HCT116 (cell line): ENCODE measurements at regions not wholly inside any gene's neighbourhood (a gene's known extent, or its start where the extent isn't known, plus 50 kb on each side); places are given as distances from the start of the nearest gene placed in this dataset.

Experiments used
- ATAC-seq: fragments of 200-7000 bp; cut with Tn5 transposase; 2 replicates; pipeline ENCODE4 v1.9.1; 2020; ENCODE audit warnings: mild to moderate bottlenecking, moderate library complexity
- BruUV-seq: library from RNA; stranded (reverse); fragments of 400-500 nt; replicated peaks from 2 replicates; lab custom pipeline; 2021; lab: Mats Ljungman, UMichigan
- CTCF ChIA-PET: fragments of 300-600 bp; sonication (Branson Sonifier 250); formaldehyde crosslinking; loops from one replicate; lab custom pipeline; 2021; ENCODE audit warnings: antibody characterized with exemption; lab: Charles Lee
- POLR2A ChIA-PET: fragments of 300-600, 350-600 bp; sonication (Branson Sonifier 250); formaldehyde crosslinking; loops from one replicate; lab custom pipeline; 2021; ENCODE audit warnings: antibody characterized with exemption; lab: Charles Lee
- RAD21 ChIA-PET, 2 experiments: fragments of 300-600 bp; sonication (Branson Sonifier 250); formaldehyde crosslinking; loops; one replicate each; lab custom pipeline; 2023; ENCODE audit warnings: low total read pairs in 2 of 2; ENCODE audit not compliant: uncharacterized antibody in 2 of 2, unreplicated experiment in 2 of 2, low non-redundant PET in 1 of 2; lab: Charles Lee
- DNase-seq: peaks from one replicate; pipeline ENCODE4 v3.0.0-alpha.2; 2010; ENCODE audit warnings: low read depth, low spot score
- H2AFZ ChIP-seq: fragments of 200-600 bp; shearing (Covaris generic), sonication (generic); 2 replicates; pipeline ENCODE4 v1.6.1; 2017; ENCODE audit warnings: low read depth, mixed run types, mixed read lengths, antibody characterized with exemption, low read length; ENCODE audit not compliant: poor library complexity, severe bottlenecking
- H3K27ac ChIP-seq: 2 replicates; pipeline ENCODE4 v1.5.1; 2012; ENCODE audit warnings: low read depth, low read length
- H3K27me3 ChIP-seq: fragments of 200-600 bp; sonication (generic); 2 replicates; pipeline ENCODE4 v1.6.1; 2016; ENCODE audit warnings: mixed run types, low read length, mixed read lengths; ENCODE audit not compliant: insufficient read depth
- H3K36me3 ChIP-seq, 2 experiments: fragments of 200-500 bp in 1 of 2; fragments of 200-600 bp in 1 of 2; sonication (Bioruptor generic) in 1 of 2; sonication (generic) in 1 of 2; 2 replicates each; pipeline versions ENCODE4 v1.5.1 to v1.6.1; 2014 to 2016; ENCODE audit warnings: low read length in 2 of 2, inconsistent platforms in 1 of 2, mixed read lengths in 1 of 2, mixed run types in 1 of 2; ENCODE audit not compliant: insufficient read depth in 2 of 2, control insufficient read depth in 1 of 2
- H3K4me1 ChIP-seq, 2 experiments: fragments of 200-600 bp in 1 of 2; sonication (generic) in 1 of 2; 2 replicates each; pipeline versions ENCODE4 v1.5.1 to v1.6.1; 2012 to 2017; ENCODE audit warnings: low read length in 2 of 2, inconsistent platforms in 1 of 2, mild to moderate bottlenecking in 1 of 2, mixed read lengths in 1 of 2, mixed run types in 1 of 2, moderate library complexity in 1 of 2; ENCODE audit not compliant: insufficient read depth in 2 of 2, control insufficient read depth in 1 of 2
- H3K4me2 ChIP-seq: fragments of 200-600 bp; sonication (generic); 2 replicates; pipeline ENCODE4 v1.6.1; 2017; ENCODE audit warnings: mixed run types, low read length, mixed read lengths
- H3K4me3 ChIP-seq, 2 experiments: fragments of 200-600 bp in 1 of 2; sonication (generic) in 1 of 2; replicated peaks in 1 of 2; 2 replicates each; pipeline ENCODE4 v1.5.1; 2011 to 2016; ENCODE audit warnings: low read length in 2 of 2, control low read depth in 1 of 2, low read depth in 1 of 2, mild to moderate bottlenecking in 1 of 2, mixed read lengths in 1 of 2, mixed run types in 1 of 2
- H3K79me2 ChIP-seq: fragments of 200-600 bp; sonication (generic); 2 replicates; pipeline ENCODE4 v1.6.1; 2017; ENCODE audit warnings: mild to moderate bottlenecking, mixed run types, low read length, moderate library complexity, mixed read lengths; ENCODE audit not compliant: insufficient read depth
- H3K9ac ChIP-seq: fragments of 200-600 bp; sonication (generic); 2 replicates; pipeline ENCODE4 v1.6.1; 2016; ENCODE audit warnings: low read length, mixed read lengths
- H3K9me2 ChIP-seq: fragments of 200-600 bp; sonication (generic), shearing (Covaris generic); 2 replicates; pipeline ENCODE4 v1.6.1; 2017; ENCODE audit warnings: mixed run types, mild to moderate bottlenecking, moderate library complexity; ENCODE audit not compliant: insufficient read depth
- H3K9me3 ChIP-seq, 2 experiments: fragments of 200-500 bp in 1 of 2; fragments of 200-600 bp in 1 of 2; sonication (Bioruptor generic) in 1 of 2; sonication (generic) in 1 of 2; 2 replicates each; pipeline ENCODE4 v1.6.1; 2014 to 2017; ENCODE audit warnings: low read length in 2 of 2, mixed read lengths in 2 of 2, inconsistent platforms in 1 of 2, low read depth in 1 of 2, mild to moderate bottlenecking in 1 of 2, mixed run types in 1 of 2, moderate library complexity in 1 of 2; ENCODE audit not compliant: control insufficient read depth in 1 of 2, insufficient read depth in 1 of 2
- H4K20me1 ChIP-seq: fragments of 200-600 bp; sonication (generic), shearing (Covaris generic); 2 replicates; pipeline ENCODE4 v1.6.1; 2017; ENCODE audit warnings: mixed run types, mild to moderate bottlenecking, moderate library complexity; ENCODE audit not compliant: insufficient read depth
- JUND ChIP-seq: IDR thresholded peaks from 2 replicates; pipeline ENCODE4 v1.6.1; 2012
- POLR2A ChIP-seq: IDR thresholded peaks from 2 replicates; pipeline ENCODE4 v1.7.0; 2011; ENCODE audit warnings: borderline replicate concordance; ENCODE audit not compliant: insufficient read depth, insufficient read length; ENCODE audit errors: extremely low read depth
- RAD21 ChIP-seq: IDR thresholded peaks from 2 replicates; pipeline ENCODE4 v1.6.1; 2012; ENCODE audit warnings: low read depth, mild to moderate bottlenecking
- intact Hi-C: fragments of 100-400 bp; cut with micrococcal nuclease; formaldehyde crosslinking; loops from 2 replicates; pipeline ENCODE4 v1.10.0; 2022

DNA sequence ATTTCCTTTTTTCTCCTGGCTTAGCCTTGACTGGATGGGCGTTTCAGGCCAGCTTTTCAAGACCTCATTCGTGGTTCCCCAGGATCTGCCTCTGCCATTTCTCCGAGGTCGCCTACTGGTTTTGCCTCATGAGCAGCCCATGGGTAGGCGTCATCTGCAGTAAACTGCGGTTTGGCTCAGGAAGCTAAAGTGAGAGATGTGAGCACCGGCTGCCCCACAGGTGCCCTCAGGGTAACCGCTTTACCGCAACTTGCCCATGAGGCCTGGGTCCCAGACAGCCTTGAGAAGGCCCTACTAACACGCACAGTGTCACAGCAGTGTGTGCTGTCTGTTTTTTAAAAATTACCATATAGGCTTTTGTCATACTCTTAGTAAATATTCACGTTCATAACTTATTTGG is 53.4 kb upstream of the TBXT start:
- no peak for ATAC-seq
- intact Hi-C loops, result no loop called here
- no peaks in the 10 kb centered on the region for H4K20me1 ChIP-seq
- peaks cover 7 to 9% of the 10 kb centered on the region in 2 experiments; a peak in 3 of 4 replicates for H3K4me1 ChIP-seq
- ChIA-PET RAD21 (no interaction called here), POLR2A (no interaction called here), CTCF (no interaction called here)
- TF ChIP-seq JUND, result no peak
- no peak for TF ChIP-seq RAD21
- no peak for TF ChIP-seq POLR2A
- H3K9me3 ChIP-seq, result no peaks in the 10 kb centered on the region
- no peaks in the 10 kb centered on the region for H3K36me3 ChIP-seq
- H3K27me3 ChIP-seq, result 0 out of 2 replicates have a peak, but pooled peaks cover 4% of the 10 kb centered on the region
- no TSS peak for BruUV-seq
- H3K9me2 ChIP-seq, result no peaks in the 10 kb centered on the region
- H3K9ac ChIP-seq, result no peak overlapping the region
- H3K4me2 ChIP-seq, result no peak overlapping the region
- H2AFZ ChIP-seq, result no peak overlapping the region
- H3K27ac ChIP-seq, result no peak overlapping the region
- no peak overlapping the region for H3K4me3 ChIP-seq
- H3K79me2 ChIP-seq, result no peaks in the 10 kb centered on the region
- no peak for DNase-seq
